HEK293 (cell line): ENCODE measurements at regions not wholly inside any gene's neighbourhood (a gene's known extent, or its start where the extent isn't known, plus 50 kb on each side); places are given as distances from the start of the nearest gene placed in this dataset.

Source experiments
- CTCF ChIA-PET: fragments of 350-600 bp; formaldehyde crosslinking; extraction: SDS; loops from one replicate; lab custom pipeline; 2021; ENCODE audit warnings: antibody characterized with exemption; lab: Yijun Ruan, JAX
- POLR2A ChIA-PET: fragments of 300-600 bp; formaldehyde crosslinking; extraction: SDS; loops from one replicate; lab custom pipeline; 2020; ENCODE audit warnings: antibody characterized with exemption, inconsistent platforms; lab: Yijun Ruan, JAX
- H3K27ac ChIP-seq: fragments of 200-500 bp; sonication (Bioruptor generic); 2 replicates; pipeline ENCODE4 v1.5.1; 2014; ENCODE audit warnings: low read depth, low read length, control low read depth, inconsistent platforms; ENCODE audit errors: extremely low read depth
- H3K36me3 ChIP-seq, 2 experiments: fragments of 200-500 bp in 1 of 2; sonication (Bioruptor generic) in 1 of 2; 1 replicate in 1 of 2; 2 replicates in 1 of 2; pipeline ENCODE4 v1.5.1; 2014 to 2017; ENCODE audit warnings: inconsistent platforms in 2 of 2, low read length in 2 of 2; ENCODE audit not compliant: control insufficient read depth in 2 of 2, insufficient read depth in 1 of 2
- H3K4me1 ChIP-seq: fragments of 200-500 bp; sonication (Bioruptor generic); 2 replicates; pipeline ENCODE4 v1.5.1; 2014; ENCODE audit warnings: mild to moderate bottlenecking, low read length, inconsistent platforms; ENCODE audit not compliant: control insufficient read depth, insufficient read depth
- H3K4me3 ChIP-seq: 2 replicates; pipeline ENCODE4 v1.5.1; 2011; ENCODE audit warnings: low read depth, mild to moderate bottlenecking, control low read depth, low read length, moderate library complexity
- H3K9me3 ChIP-seq: fragments of 200-500 bp; sonication (Bioruptor generic); 2 replicates; pipeline ENCODE4 v1.5.1; 2014; ENCODE audit warnings: low read depth, low read length, inconsistent platforms; ENCODE audit not compliant: control insufficient read depth, insufficient read depth
- GLIS2 ChIP-seq: fragments of 450-650 bp; formaldehyde crosslinking; IDR thresholded peaks from 2 replicates; pipeline ENCODE4 v1.5.1; 2016; ENCODE audit warnings: missing biosample characterization, missing genetic modification characterization
- HOXC10 ChIP-seq: sonication (generic); formaldehyde crosslinking; IDR thresholded peaks from 2 replicates; pipeline ENCODE4 v1.8.1; 2023; ENCODE audit warnings: mild to moderate bottlenecking, missing genetic modification reagents
- MZF1 ChIP-seq: fragments of 450-650 bp; formaldehyde crosslinking; IDR thresholded peaks from 2 replicates; pipeline ENCODE4 v1.5.1; 2017; ENCODE audit warnings: missing biosample characterization, missing genetic modification characterization, borderline replicate concordance
- SCRT2 ChIP-seq: fragments of 450-650 bp; formaldehyde crosslinking; IDR thresholded peaks from 2 replicates; pipeline ENCODE4 v1.5.1; 2016; ENCODE audit warnings: missing biosample characterization, missing genetic modification characterization
- TCF7L2 ChIP-seq: IDR thresholded peaks from 2 replicates; pipeline ENCODE4 v1.6.1; 2011; ENCODE audit warnings: low read depth, mild to moderate bottlenecking, inconsistent platforms, low read length, moderate library complexity, borderline replicate concordance
- ZNF140 ChIP-seq: fragments of 450-650 bp; formaldehyde crosslinking; IDR thresholded peaks from 2 replicates; pipeline ENCODE4 v1.5.1; 2016; ENCODE audit warnings: missing biosample characterization, missing genetic modification characterization
- ZNF16 ChIP-seq: fragments of 450-650 bp; formaldehyde crosslinking; IDR thresholded peaks from 2 replicates; pipeline ENCODE4 v1.5.1; 2016; ENCODE audit warnings: low read depth, missing biosample characterization, missing genetic modification characterization
- ZNF211 ChIP-seq: fragments of 450-650 bp; formaldehyde crosslinking; IDR thresholded peaks from 2 replicates; pipeline ENCODE4 v1.5.1; 2016; ENCODE audit warnings: low read depth, missing biosample characterization, missing genetic modification characterization
- ZNF292 ChIP-seq: fragments of 450-650 bp; formaldehyde crosslinking; IDR thresholded peaks from 2 replicates; pipeline ENCODE4 v1.5.1; 2016; ENCODE audit warnings: low read depth, missing biosample characterization, missing genetic modification characterization, borderline replicate concordance
- ZNF394 ChIP-seq: fragments of 450-650 bp; formaldehyde crosslinking; IDR thresholded peaks from 2 replicates; pipeline ENCODE4 v1.5.1; 2016; ENCODE audit warnings: missing biosample characterization, missing genetic modification characterization, mild to moderate bottlenecking, moderate library complexity, borderline replicate concordance
- ZNF521 ChIP-seq: fragments of 450-650 bp; formaldehyde crosslinking; IDR thresholded peaks from 2 replicates; pipeline ENCODE4 v1.5.1; 2017; ENCODE audit warnings: missing biosample characterization, mild to moderate bottlenecking, missing genetic modification characterization
- ZNF664 ChIP-seq: fragments of 450-650 bp; formaldehyde crosslinking; IDR thresholded peaks from 2 replicates; pipeline ENCODE4 v1.5.1; 2016; ENCODE audit warnings: missing biosample characterization, missing genetic modification characterization
- ZXDB ChIP-seq: fragments of 450-650 bp; formaldehyde crosslinking; IDR thresholded peaks from 2 replicates; pipeline ENCODE4 v1.5.1; 2016; ENCODE audit warnings: missing biosample characterization, missing genetic modification characterization
- TF ChIP-seq, protein P1 (sequence below): fragments of 450-650 bp; formaldehyde crosslinking; IDR thresholded peaks from 2 replicates; pipeline ENCODE4 v1.5.1; 2016; ENCODE audit warnings: missing biosample characterization, missing genetic modification characterization
- TF ChIP-seq, protein P2 (sequence below): fragments of 450-650 bp; formaldehyde crosslinking; IDR thresholded peaks from 2 replicates; pipeline ENCODE4 v1.5.1; 2017; ENCODE audit warnings: missing biosample characterization, missing genetic modification characterization
- TF ChIP-seq, protein P3 (sequence below): fragments of 450-650 bp; formaldehyde crosslinking; conservative IDR thresholded peaks from 2 replicates; pipeline ENCODE4 v1.5.1; 2016; ENCODE audit warnings: low read depth, missing biosample characterization, missing genetic modification characterization
- TF ChIP-seq, protein P4 (sequence below): fragments of 450-650 bp; formaldehyde crosslinking; IDR thresholded peaks from 2 replicates; pipeline ENCODE4 v1.5.1; 2016; ENCODE audit warnings: missing biosample characterization, missing genetic modification characterization

DNA sequence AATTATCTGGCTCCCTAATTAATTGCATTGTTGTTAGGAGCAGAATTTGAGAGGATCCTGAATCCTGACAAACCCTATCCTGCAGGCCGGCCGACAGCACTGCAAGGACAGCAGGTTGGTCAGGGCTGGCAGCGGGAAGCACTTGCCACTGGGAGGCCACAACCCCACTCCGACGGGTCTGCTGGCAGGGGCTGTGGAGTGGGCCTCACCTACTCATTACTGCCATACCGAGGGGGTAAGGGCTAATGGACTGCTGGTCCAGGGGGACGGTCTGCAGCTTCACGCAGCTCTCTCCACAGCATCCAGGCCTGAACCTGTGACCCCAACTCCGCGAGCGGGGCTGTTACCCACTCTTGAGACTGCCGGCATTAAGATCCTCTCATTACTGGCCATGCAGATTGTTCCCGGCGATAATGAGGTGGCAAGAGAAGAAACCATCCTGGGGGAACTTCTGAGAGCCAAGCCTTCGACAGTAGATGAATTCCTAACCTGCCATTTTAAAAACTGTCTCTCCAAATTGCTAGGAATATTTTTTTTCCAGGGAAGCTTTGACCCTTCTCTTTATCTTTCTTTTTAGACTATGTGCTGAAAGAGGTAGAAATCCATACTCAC lies 501.3 kb downstream of the OMA1 start:
- Histone ChIP-seq H3K4me1 (no peaks in the 10 kb centered on the region), H3K27ac (no peak overlapping the region), H3K4me3 (no peak overlapping the region), H3K36me3 (no peaks in the 10 kb centered on the region), H3K9me3 (no peaks in the 10 kb centered on the region)
- ChIA-PET CTCF (interaction anchor here (1.5 kb wide), 1 partner anchor 9 kb away, joined by 5 read pairs; no protein-coding TSS in a partner anchor), POLR2A (no interaction called here)
- no peak for TF ChIP-seq TCF7L2
- TF ChIP-seq HOXC10 (CRISPR knock-in tag) = no peak
- TF ChIP-seq ZNF521 (tag by site-specific recombination) = no peak

DNA sequence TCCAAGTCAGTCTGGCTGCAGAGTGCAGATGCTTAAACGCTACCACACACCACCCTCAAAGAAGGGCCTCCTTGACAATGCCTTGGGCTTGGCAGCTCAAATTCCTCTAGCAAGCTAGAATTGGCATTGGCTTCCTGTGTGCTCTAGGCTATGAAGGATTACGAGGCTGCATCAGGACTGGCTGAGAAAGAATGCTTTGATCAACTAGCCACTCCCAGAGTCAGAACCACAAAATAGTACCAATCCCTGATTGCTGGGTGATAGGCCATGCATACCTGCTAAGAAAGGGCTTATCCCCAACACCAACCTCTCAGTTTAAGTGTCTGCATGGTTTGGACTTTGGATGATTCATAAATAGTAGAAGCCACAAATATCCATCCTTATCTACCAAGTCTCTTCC lies 504.9 kb downstream of the OMA1 start:
- Histone ChIP-seq H3K4me3 (no peak overlapping the region), H3K9me3 (no peaks in the 10 kb centered on the region), H3K27ac (no peak overlapping the region), H3K4me1 (no peaks in the 10 kb centered on the region), H3K36me3 (no peaks in the 10 kb centered on the region)
- ChIA-PET CTCF (interaction anchor here (0.6 kb wide), 1 partner anchor 208 kb away, joined by 4 read pairs; no protein-coding TSS in a partner anchor), POLR2A (no interaction called here)
- TF ChIP-seq ZNF211 (no peak), MZF1 (tag by site-specific recombination) (no peak), ZNF292 (tag by site-specific recombination) (no peak), GLIS2 (tag by site-specific recombination) (no peak), SCRT2 (no peak), ZNF140 (tag by site-specific recombination) (no peak), ZNF664 (tag by site-specific recombination) (no peak), ZXDB (tag by site-specific recombination) (no peak), ZNF394 (tag by site-specific recombination) (no peak), ZNF16 (tag by site-specific recombination) (no peak)
- TF ChIP-seq, protein P1, sequence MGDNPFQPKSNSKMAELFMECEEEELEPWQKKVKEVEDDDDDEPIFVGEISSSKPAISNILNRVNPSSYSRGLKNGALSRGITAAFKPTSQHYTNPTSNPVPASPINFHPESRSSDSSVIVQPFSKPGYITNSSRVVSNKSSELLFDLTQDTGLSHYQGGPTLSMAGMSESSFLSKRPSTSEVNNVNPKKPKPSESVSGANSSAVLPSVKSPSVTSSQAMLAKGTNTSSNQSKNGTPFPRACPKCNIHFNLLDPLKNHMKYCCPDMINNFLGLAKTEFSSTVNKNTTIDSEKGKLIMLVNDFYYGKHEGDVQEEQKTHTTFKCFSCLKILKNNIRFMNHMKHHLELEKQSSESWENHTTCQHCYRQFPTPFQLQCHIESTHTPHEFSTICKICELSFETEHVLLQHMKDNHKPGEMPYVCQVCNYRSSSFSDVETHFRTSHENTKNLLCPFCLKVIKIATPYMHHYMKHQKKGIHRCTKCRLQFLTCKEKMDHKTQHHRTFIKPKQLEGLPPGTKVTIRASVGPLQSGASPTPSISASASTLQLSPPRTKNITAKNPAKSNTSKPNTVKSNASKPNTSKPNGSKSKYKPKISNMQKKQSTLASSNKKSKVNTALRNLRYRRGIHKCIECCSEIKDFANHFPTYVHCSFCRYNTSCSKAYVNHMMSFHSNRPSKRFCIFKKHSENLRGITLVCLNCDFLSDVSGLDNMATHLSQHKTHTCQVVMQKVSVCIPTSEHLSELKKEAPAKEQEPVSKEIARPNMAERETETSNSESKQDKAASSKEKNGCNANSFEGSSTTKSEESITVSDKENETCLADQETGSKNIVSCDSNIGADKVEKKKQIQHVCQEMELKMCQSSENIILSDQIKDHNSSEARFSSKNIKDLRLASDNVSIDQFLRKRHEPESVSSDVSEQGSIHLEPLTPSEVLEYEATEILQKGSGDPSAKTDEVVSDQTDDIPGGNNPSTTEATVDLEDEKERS (tag by site-specific recombination) = no peak
- TF ChIP-seq, protein P2, sequence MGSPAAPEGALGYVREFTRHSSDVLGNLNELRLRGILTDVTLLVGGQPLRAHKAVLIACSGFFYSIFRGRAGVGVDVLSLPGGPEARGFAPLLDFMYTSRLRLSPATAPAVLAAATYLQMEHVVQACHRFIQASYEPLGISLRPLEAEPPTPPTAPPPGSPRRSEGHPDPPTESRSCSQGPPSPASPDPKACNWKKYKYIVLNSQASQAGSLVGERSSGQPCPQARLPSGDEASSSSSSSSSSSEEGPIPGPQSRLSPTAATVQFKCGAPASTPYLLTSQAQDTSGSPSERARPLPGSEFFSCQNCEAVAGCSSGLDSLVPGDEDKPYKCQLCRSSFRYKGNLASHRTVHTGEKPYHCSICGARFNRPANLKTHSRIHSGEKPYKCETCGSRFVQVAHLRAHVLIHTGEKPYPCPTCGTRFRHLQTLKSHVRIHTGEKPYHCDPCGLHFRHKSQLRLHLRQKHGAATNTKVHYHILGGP (tag by site-specific recombination) = no peak
- TF ChIP-seq, protein P3, sequence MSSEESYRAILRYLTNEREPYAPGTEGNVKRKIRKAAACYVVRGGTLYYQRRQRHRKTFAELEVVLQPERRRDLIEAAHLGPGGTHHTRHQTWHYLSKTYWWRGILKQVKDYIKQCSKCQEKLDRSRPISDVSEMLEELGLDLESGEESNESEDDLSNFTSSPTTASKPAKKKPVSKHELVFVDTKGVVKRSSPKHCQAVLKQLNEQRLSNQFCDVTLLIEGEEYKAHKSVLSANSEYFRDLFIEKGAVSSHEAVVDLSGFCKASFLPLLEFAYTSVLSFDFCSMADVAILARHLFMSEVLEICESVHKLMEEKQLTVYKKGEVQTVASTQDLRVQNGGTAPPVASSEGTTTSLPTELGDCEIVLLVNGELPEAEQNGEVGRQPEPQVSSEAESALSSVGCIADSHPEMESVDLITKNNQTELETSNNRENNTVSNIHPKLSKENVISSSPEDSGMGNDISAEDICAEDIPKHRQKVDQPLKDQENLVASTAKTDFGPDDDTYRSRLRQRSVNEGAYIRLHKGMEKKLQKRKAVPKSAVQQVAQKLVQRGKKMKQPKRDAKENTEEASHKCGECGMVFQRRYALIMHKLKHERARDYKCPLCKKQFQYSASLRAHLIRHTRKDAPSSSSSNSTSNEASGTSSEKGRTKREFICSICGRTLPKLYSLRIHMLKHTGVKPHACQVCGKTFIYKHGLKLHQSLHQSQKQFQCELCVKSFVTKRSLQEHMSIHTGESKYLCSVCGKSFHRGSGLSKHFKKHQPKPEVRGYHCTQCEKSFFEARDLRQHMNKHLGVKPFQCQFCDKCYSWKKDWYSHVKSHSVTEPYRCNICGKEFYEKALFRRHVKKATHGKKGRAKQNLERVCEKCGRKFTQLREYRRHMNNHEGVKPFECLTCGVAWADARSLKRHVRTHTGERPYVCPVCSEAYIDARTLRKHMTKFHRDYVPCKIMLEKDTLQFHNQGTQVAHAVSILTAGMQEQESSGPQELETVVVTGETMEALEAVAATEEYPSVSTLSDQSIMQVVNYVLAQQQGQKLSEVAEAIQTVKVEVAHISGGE (tag by site-specific recombination) = no peak
- TF ChIP-seq, protein P4, sequence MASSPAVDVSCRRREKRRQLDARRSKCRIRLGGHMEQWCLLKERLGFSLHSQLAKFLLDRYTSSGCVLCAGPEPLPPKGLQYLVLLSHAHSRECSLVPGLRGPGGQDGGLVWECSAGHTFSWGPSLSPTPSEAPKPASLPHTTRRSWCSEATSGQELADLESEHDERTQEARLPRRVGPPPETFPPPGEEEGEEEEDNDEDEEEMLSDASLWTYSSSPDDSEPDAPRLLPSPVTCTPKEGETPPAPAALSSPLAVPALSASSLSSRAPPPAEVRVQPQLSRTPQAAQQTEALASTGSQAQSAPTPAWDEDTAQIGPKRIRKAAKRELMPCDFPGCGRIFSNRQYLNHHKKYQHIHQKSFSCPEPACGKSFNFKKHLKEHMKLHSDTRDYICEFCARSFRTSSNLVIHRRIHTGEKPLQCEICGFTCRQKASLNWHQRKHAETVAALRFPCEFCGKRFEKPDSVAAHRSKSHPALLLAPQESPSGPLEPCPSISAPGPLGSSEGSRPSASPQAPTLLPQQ (tag by site-specific recombination) = no peak
